NB4 (cell line): ENCODE measurements at regions not wholly inside any gene's neighbourhood (a gene's known extent, or its start where the extent isn't known, plus 50 kb on each side); places are given as distances from the start of the nearest gene placed in this dataset.

ENCODE experiments used
- CTCF ChIP-seq: IDR thresholded peaks from one replicate; pipeline ENCODE4 v1.5.1; 2012; ENCODE audit warnings: low read depth, low read length
- MYC ChIP-seq: IDR thresholded peaks from 2 replicates; pipeline ENCODE4 v1.6.1; 2011; ENCODE audit warnings: low read depth, low read length
- POLR2A ChIP-seq: IDR thresholded peaks from 2 replicates; pipeline ENCODE4 v1.6.1; 2011; ENCODE audit warnings: mild to moderate bottlenecking; ENCODE audit not compliant: insufficient read length; ENCODE audit errors: extremely low read depth

- TF ChIP-seq CTCF, result no peak
- no peak for TF ChIP-seq POLR2A
- TF ChIP-seq MYC, result no peak
These were observed 142.4 kb downstream of the QRSL1 start for GRCh38 chr6:106771822-106772221.
